ENCODE measurements at regions not wholly inside any gene's neighbourhood (a gene's known extent, or its start where the extent isn't known, plus 50 kb on each side); places are given as distances from the start of the nearest gene placed in this dataset.

DNA sequence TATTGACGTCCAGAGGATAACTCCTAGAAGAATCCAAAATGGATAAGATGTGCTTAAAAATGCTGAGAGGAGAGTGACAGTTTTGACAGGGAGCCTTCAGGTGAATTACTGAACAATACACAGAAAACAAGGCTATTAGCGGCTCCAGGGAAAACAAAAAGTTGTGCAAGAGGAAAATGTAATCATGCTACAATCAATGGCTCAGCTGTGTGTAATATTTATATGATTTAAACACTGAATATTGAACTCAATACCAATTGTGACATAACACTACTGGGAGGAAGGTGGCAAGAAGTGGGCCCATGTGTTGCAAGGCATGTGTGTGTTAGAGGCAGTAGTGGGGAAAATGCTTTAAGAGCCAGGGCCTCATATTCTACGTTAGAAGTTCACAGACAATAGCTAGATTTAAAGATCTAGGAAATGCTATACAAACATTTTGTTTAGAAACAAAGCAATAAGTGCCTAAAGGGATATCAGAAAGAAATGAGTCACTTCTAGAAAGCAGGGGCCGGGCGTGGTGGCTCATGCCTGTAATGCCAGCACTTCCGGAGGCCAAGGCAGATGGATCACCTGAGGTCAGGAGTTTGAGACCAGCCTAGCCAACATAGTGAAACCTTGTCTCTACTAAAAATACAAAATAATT, 253.2 kb upstream of the IRX5 start:
- no peak for TF ChIP-seq SUZ12 (IDR thresholded peaks at IDR 0.05; ENCODE audit: extremely low read depth, insufficient read depth, insufficient read length)
- no peak for TF ChIP-seq ZNF274 (IDR thresholded peaks at IDR 0.05; ENCODE audit: low read depth, low read length)
- no peak for TF ChIP-seq YY1 (IDR thresholded peaks at IDR 0.05; ENCODE audit: insufficient read depth, insufficient read length)
- no peaks in the 10 kb centered on the region for H3K27me3 ChIP-seq (ENCODE audit: insufficient read depth, insufficient read length)
- no peak for DNase-seq (ENCODE audit: low read depth, low spot score)
- H3K4me1 ChIP-seq (ENCODE audit: insufficient read depth, insufficient read length) = no peaks in the 10 kb centered on the region
- no peaks in the 10 kb centered on the region for H3K36me3 ChIP-seq (ENCODE audit: insufficient read depth, insufficient read length, low read length)
- no peak overlapping the region for H3K4me3 ChIP-seq (ENCODE audit: insufficient read length, low read depth)
- H3K9ac ChIP-seq (ENCODE audit: insufficient read length, low read depth) = no peak overlapping the region
- no peaks in the 10 kb centered on the region for H3K9me3 ChIP-seq (ENCODE audit: insufficient read depth, low read length)

DNA sequence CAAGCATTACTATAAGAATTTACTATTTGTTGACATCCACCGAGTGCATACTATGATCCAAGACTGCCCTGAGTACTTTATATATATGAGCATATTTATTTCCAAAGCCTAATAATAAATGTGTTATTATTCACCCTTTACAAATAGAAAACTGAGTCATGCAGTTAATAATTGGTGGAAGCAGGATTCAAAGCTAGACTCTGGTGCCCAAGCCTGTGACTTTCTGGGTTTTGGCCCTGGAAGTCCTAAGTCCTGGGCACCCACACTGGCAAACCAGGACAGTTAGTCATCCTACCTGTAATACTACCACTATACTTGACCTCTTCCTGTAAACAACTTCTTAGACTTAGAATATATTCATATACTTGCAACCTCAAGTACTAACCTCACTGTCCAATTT, 257.4 kb upstream of the IRX5 start:
- TF ChIP-seq ZNF274 (IDR thresholded peaks at IDR 0.05; ENCODE audit: low read depth, low read length) (no peak), YY1 (IDR thresholded peaks at IDR 0.05; ENCODE audit: insufficient read depth, insufficient read length) (no peak), SUZ12 (IDR thresholded peaks at IDR 0.05; ENCODE audit: extremely low read depth, insufficient read depth, insufficient read length) (no peak)
- Histone ChIP-seq H3K4me1 (ENCODE audit: insufficient read depth, insufficient read length) (no peaks in the 10 kb centered on the region), H3K27me3 (ENCODE audit: insufficient read depth, insufficient read length) (no peaks in the 10 kb centered on the region), H3K4me3 (ENCODE audit: insufficient read length, low read depth) (no peak overlapping the region), H3K36me3 (ENCODE audit: insufficient read depth, insufficient read length, low read length) (no peaks in the 10 kb centered on the region), H3K9ac (ENCODE audit: insufficient read length, low read depth) (no peak overlapping the region), H3K9me3 (ENCODE audit: insufficient read depth, low read length) (no peaks in the 10 kb centered on the region)
- DNase-seq (ENCODE audit: low read depth, low spot score) = no peak

- H3K4me3 ChIP-seq (ENCODE audit: insufficient read length, low read depth) = no peak overlapping the region
- H3K9me3 ChIP-seq (ENCODE audit: insufficient read depth, low read length) = no peaks in the 10 kb centered on the region
- no peak for DNase-seq (ENCODE audit: low read depth, low spot score)
- no peak overlapping the region for H3K9ac ChIP-seq (ENCODE audit: insufficient read length, low read depth)
- no peak for TF ChIP-seq YY1 (IDR thresholded peaks at IDR 0.05; ENCODE audit: insufficient read depth, insufficient read length)
- no peak for TF ChIP-seq SUZ12 (IDR thresholded peaks at IDR 0.05; ENCODE audit: extremely low read depth, insufficient read depth, insufficient read length)
- no peak for TF ChIP-seq ZNF274 (IDR thresholded peaks at IDR 0.05; ENCODE audit: low read depth, low read length)
- no peaks in the 10 kb centered on the region for H3K27me3 ChIP-seq (ENCODE audit: insufficient read depth, insufficient read length)
- no peaks in the 10 kb centered on the region for H3K4me1 ChIP-seq (ENCODE audit: insufficient read depth, insufficient read length)
- H3K36me3 ChIP-seq (ENCODE audit: insufficient read depth, insufficient read length, low read length) = no peaks in the 10 kb centered on the region
These were observed 258.2 kb upstream of the IRX5 start for GRCh38 chr16:54672500-54672899.

GRCh38 chr16:54657709-54658102, 273.0 kb upstream of the IRX5 start:
- Histone ChIP-seq H3K4me3 (ENCODE audit: insufficient read length, low read depth) (no peak overlapping the region), H3K27me3 (ENCODE audit: insufficient read depth, insufficient read length) (peaks cover 8% of the 10 kb centered on the region), H3K36me3 (ENCODE audit: insufficient read depth, insufficient read length, low read length) (no peaks in the 10 kb centered on the region), H3K4me1 (ENCODE audit: insufficient read depth, insufficient read length) (peaks cover 2% of the 10 kb centered on the region), H3K9ac (ENCODE audit: insufficient read length, low read depth) (no peak overlapping the region), H3K9me3 (ENCODE audit: insufficient read depth, low read length) (peaks cover 15% of the 10 kb centered on the region)
- no peak for DNase-seq (ENCODE audit: low read depth, low spot score)
- TF ChIP-seq YY1 (IDR thresholded peaks at IDR 0.05; ENCODE audit: insufficient read depth, insufficient read length) = no peak
- no peak for TF ChIP-seq ZNF274 (IDR thresholded peaks at IDR 0.05; ENCODE audit: low read depth, low read length)

DNA sequence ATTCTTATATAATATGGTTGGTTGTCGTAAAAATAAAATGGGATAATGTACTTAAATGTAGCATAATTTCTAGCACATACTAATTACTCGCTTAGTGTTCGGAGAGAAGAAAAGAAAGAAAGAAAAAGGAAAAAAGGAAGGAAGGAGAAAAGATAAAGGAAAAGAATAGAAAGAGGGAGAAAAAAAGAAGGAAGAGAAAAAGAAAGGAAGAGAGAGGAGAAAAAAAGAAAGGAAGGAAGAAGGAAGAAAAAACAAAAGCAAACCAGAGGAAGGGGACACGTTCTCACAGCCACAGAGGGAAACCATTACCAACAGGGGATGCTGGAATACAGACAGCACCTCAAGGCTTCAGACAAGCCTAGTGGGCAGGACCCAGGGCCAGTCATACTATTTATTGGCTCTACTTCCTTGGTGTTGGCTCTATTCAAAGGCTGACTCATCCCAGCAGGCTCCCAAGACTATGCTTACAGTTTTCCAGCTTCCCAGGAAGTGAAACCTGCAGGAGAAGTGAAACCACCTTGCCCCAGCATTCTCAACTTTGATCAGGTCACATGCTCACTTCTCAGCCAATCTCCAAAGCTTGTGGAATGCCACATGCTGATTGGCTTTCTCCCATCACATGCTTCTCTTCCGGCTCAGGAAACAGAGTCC, 273.5 kb upstream of the IRX5 start:
- TF ChIP-seq ZNF274 (IDR thresholded peaks at IDR 0.05; ENCODE audit: low read depth, low read length) (no peak), SUZ12 (IDR thresholded peaks at IDR 0.05; ENCODE audit: extremely low read depth, insufficient read depth, insufficient read length) (no peak), YY1 (IDR thresholded peaks at IDR 0.05; ENCODE audit: insufficient read depth, insufficient read length) (no peak)
- Histone ChIP-seq H3K9ac (ENCODE audit: insufficient read length, low read depth) (no peak overlapping the region), H3K9me3 (ENCODE audit: insufficient read depth, low read length) (peaks cover 15% of the 10 kb centered on the region), H3K4me3 (ENCODE audit: insufficient read length, low read depth) (no peak overlapping the region), H3K27me3 (ENCODE audit: insufficient read depth, insufficient read length) (peaks cover 8% of the 10 kb centered on the region), H3K36me3 (ENCODE audit: insufficient read depth, insufficient read length, low read length) (no peaks in the 10 kb centered on the region), H3K4me1 (ENCODE audit: insufficient read depth, insufficient read length) (peaks cover 2% of the 10 kb centered on the region)
- DNase-seq (ENCODE audit: low read depth, low spot score) = no peak

DNA sequence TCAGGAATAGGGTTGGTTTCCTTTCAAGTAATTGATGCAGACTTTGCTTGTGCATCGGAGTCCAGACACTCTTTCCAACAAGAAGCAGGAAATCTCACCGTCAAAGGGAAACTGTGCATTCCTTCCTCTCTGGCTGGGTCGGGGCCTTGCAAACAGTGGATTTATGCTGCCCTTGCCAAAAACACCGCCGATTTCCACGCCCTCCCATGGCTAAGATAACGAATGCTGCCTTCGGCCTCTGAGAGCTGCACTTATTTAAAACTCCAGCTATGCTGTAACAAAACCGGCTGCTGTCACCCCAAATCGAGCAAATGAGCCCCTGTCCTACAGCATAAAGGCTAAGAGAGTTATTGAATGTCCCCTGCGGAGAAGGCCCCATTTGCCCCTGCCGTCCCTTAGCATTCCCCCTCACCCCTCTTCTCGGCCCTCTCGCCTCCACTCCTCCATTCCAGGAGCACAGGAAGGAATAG, 275.5 kb upstream of the IRX5 start:
- Histone ChIP-seq H3K36me3 (ENCODE audit: insufficient read depth, insufficient read length, low read length) (no peaks in the 10 kb centered on the region), H3K9me3 (ENCODE audit: insufficient read depth, low read length) (peaks cover 9% of the 10 kb centered on the region), H3K4me3 (ENCODE audit: insufficient read length, low read depth) (no peak overlapping the region), H3K9ac (ENCODE audit: insufficient read length, low read depth) (peak overlapping the region; percentile 37), H3K27me3 (ENCODE audit: insufficient read depth, insufficient read length) (peaks cover 8% of the 10 kb centered on the region), H3K4me1 (ENCODE audit: insufficient read depth, insufficient read length) (peaks cover 7% of the 10 kb centered on the region)
- no peak for TF ChIP-seq YY1 (IDR thresholded peaks at IDR 0.05; ENCODE audit: insufficient read depth, insufficient read length)
- TF ChIP-seq SUZ12 (IDR thresholded peaks at IDR 0.05; ENCODE audit: extremely low read depth, insufficient read depth, insufficient read length) = no peak
- no peak for TF ChIP-seq ZNF274 (IDR thresholded peaks at IDR 0.05; ENCODE audit: low read depth, low read length)
- no peak for DNase-seq (ENCODE audit: low read depth, low spot score)

DNA sequence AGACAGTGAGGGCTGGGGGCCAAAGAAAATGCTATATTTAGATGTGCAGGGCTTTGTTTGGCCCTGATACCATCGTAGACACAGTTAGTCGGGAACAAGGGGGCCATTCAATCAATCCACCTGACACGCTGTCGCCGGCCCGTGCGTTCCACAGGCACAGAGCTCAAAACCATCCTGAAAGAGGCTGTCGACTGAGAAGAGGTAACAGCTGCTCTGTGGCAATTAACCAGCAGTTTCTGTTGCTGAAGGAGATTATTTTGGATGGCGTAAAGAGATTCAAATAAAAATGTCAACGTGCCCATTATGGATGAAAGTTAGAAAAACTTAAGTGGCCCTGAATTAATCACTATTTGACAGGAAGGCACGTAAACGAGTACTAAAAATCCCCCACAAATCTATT, 276.2 kb upstream of the IRX5 start:
- peaks cover 7% of the 10 kb centered on the region for H3K4me1 ChIP-seq (ENCODE audit: insufficient read depth, insufficient read length)
- H3K9me3 ChIP-seq (ENCODE audit: insufficient read depth, low read length) = peaks cover 8% of the 10 kb centered on the region; the same call in 1 of the 2 replicates
- no peak overlapping the region for H3K9ac ChIP-seq (ENCODE audit: insufficient read length, low read depth)
- H3K36me3 ChIP-seq (ENCODE audit: insufficient read depth, insufficient read length, low read length) = no peaks in the 10 kb centered on the region
- H3K4me3 ChIP-seq (ENCODE audit: insufficient read length, low read depth) = no peak overlapping the region
- H3K27me3 ChIP-seq (ENCODE audit: insufficient read depth, insufficient read length) = peaks cover 9% of the 10 kb centered on the region
- TF ChIP-seq ZNF274 (IDR thresholded peaks at IDR 0.05; ENCODE audit: low read depth, low read length) (no peak), SUZ12 (IDR thresholded peaks at IDR 0.05; ENCODE audit: extremely low read depth, insufficient read depth, insufficient read length) (no peak), YY1 (IDR thresholded peaks at IDR 0.05; ENCODE audit: insufficient read depth, insufficient read length) (no peak)
- no peak for DNase-seq (ENCODE audit: low read depth, low spot score)

Data from NT2/D1 (cell line).